ENCODE measurements at regions not wholly inside any gene's neighbourhood (a gene's known extent, or its start where the extent isn't known, plus 50 kb on each side); places are given as distances from the start of the nearest gene placed in this dataset.

DNA sequence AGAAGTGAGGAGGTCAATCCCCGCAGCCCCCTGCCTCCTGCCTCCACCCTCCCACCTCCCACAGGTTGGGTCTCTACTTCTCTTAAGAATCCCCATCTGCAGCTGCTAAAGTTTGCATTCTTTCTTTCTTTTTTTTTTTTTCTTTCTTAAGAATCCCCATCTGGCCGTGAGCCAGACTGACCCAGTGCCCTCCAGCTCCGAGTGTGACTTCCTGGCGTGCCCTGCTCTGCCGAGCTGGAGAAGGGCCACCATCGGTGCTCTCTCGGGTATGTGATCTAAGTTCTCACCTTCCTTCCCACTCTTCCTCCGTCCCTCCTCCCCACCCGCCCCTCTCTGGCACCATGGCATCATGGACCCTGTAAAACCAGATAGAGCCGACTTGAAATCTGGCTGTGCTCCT is 66.7 kb upstream of the LMO1 start:
- TF ChIP-seq CTCF (IDR thresholded peaks at IDR 0.05 in 2 of 3, conservative IDR thresholded peaks at IDR 0.05 in 1 of 3; ENCODE audit: control insufficient read depth in 2 of 3, extremely low read depth in 1 of 3, insufficient read depth in 1 of 3, low read depth in 3 of 3, low read length in 3 of 3) (no peak), TCF3 (IDR thresholded peaks at IDR 0.05; ENCODE audit: borderline replicate concordance, insufficient read depth, low read depth, low read length) (no peak), POLR2A (IDR thresholded peaks at IDR 0.05; ENCODE audit: low read depth, low read length) (no peak), CHD2 (IDR thresholded peaks at IDR 0.05; ENCODE audit: borderline replicate concordance, low read depth, low read length) (no peak), SP1 (IDR thresholded peaks at IDR 0.05; ENCODE audit: low read depth, low read length) (no peak), ETV6 (conservative IDR thresholded peaks at IDR 0.05 in 1 of 2, IDR thresholded peaks at IDR 0.05 in 1 of 2; ENCODE audit: borderline replicate concordance in 1 of 2, low read depth in 1 of 2) (no peak), RFX5 (IDR thresholded peaks at IDR 0.05; ENCODE audit: low read depth, low read length) (no peak), EZH2 (IDR thresholded peaks at IDR 0.05; ENCODE audit: borderline replicate concordance, control insufficient read depth, low read depth, low read length) (no peak)
- TF ChIP-seq, protein P1, sequence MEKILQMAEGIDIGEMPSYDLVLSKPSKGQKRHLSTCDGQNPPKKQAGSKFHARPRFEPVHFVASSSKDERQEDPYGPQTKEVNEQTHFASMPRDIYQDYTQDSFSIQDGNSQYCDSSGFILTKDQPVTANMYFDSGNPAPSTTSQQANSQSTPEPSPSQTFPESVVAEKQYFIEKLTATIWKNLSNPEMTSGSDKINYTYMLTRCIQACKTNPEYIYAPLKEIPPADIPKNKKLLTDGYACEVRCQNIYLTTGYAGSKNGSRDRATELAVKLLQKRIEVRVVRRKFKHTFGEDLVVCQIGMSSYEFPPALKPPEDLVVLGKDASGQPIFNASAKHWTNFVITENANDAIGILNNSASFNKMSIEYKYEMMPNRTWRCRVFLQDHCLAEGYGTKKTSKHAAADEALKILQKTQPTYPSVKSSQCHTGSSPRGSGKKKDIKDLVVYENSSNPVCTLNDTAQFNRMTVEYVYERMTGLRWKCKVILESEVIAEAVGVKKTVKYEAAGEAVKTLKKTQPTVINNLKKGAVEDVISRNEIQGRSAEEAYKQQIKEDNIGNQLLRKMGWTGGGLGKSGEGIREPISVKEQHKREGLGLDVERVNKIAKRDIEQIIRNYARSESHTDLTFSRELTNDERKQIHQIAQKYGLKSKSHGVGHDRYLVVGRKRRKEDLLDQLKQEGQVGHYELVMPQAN (conservative IDR thresholded peaks at IDR 0.05) = no peak
